Posterior cingulate gyrus (tissue), 11 donors: ENCODE measurements at regions not wholly inside any gene's neighbourhood (a gene's known extent, or its start where the extent isn't known, plus 50 kb on each side); places are given as distances from the start of the nearest gene placed in this dataset.
A peak's percentile ranks its signal among the peaks of the same experiment; 100 is the strongest.
"Not testable (repeated sequence)": the region's sequence is repeated elsewhere in the genome, so short reads cannot be mapped to it uniquely, and the experiment has no call there.

Source experiments
- DNase-seq, 10 donors: peaks; one replicate each; pipeline versions ENCODE4 v3.0.0 to v3.0.0-alpha.2; 2020 to 2021; ENCODE audit warnings: mixed read lengths in 3 of 10
- intact Hi-C: fragments of 100-400 bp; cut with DNase I; formaldehyde crosslinking; loops from one replicate; pipeline ENCODE4 v1.15.1; 2023

- intact Hi-C loops, result no loop called here
- DNase-seq, result no peak
Measured at GRCh38 chr2:224182498-224182897, 143.4 kb upstream of the SERPINE2 start.

DNA sequence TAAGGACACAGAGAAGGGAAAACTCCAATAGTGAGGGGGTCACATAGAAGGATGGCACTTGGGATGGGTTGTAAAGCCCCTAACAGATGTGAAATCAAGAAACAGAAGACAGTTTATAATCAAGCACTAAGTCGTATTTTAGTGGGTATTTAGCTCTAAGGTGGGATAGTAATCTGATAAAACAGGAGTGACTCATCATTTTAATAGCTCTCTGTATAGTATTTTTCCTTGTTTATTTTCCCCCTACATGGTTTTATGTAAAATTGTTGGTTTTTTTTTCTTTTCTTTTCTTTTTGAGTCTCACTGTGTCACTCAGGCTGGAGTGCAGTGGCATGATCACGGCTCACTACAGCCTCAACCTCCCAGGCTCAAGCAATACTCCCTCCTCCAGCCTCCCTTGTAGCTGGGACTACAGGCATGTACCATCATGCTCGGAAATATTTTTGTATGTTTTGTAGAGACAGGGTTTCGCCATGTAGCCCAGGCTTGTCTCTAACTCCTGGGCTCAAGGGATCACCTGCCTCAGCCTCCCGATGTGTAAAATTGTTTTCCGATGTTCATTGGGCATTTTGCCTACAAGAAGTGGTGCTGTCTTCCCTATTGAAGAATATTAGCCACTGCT is 142.6 kb upstream of the SERPINE2 start:
- intact Hi-C loops, result no loop called here
- DNase-seq, result no peak

- intact Hi-C loops, result no loop called here
- DNase-seq, result no peak
Measured at GRCh38 chr2:224180810-224181209, 141.7 kb upstream of the SERPINE2 start.

GRCh38 chr2:224178056-224178455 is 139.0 kb upstream of the SERPINE2 start:
- DNase-seq, result no peak
- intact Hi-C loops, result no loop called here

DNA sequence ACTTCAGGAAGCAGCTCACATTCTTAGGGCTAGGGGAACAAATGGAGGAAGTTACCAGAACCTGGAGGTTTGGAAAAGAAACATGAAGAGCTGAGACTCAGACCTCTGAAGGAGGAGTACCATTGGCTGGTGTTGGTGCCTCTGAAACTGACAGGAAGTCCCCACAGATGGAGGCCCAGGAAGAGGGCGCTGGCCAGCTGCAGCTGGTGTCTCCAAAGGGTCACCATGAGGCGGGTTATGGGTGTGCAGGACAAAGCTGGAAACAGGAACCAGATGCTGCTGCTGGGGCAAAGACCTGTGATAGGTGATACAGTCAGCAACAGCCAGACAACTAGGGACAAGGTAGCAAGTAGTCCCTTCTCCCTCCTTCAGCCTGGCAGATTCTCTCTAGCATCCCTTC is 136.5 kb upstream of the SERPINE2 start:
- intact Hi-C loops, result no loop called here
- no peak for DNase-seq

- intact Hi-C loops, result no loop called here
Measured at GRCh38 chr2:224174990-224175389, 135.9 kb upstream of the SERPINE2 start.

DNA sequence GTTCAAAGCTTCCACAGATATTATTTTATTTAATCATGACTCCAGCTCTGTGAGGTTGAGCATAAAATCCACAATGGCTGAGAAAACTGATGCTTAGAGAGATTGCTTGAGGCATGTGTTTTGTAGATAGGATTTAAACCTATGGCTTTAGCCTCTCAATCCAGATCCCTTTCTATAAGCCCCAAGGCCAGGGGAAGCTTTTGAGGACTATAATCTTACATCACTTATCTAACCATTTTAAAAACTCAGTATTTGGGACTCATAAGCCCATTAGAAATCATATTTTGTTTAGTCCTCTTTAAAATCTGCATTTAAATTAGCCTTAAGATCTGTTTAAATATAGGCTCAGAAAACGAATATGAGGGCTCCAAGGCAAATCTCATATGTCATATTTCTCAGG is 135.4 kb upstream of the SERPINE2 start:
- intact Hi-C loops, result no loop called here

More at GRCh38 chr2:224174990-224175389, 135.9 kb upstream of the SERPINE2 start:
- DNase-seq, result no peak

DNA sequence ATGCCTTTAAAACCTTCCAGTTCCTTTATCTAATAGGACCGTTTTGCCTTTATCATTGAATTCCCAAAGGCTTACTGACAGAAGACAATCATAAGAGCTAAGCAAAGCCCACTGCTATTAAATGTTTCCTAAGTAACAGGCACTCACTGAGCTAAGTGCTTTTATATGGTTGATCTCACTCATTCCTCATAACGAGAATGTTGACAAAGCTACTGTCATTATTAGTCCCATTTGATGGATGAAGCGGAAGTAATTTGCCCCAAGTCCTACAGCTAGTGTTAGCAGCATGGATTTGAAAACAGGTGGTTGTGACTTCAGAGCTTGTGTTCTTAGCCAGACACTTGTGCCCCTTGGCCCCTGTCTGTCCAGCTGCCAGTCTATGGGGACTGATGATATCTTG is 134.8 kb upstream of the SERPINE2 start:
- intact Hi-C loops, result no loop called here
- no peak for DNase-seq

More for the DNA sequence above, 135.4 kb upstream of the SERPINE2 start:
- DNase-seq, result no peak

- intact Hi-C loops, result no loop called here
- no peak for DNase-seq
Measured at GRCh38 chr2:224173210-224173609, 134.1 kb upstream of the SERPINE2 start.

DNA sequence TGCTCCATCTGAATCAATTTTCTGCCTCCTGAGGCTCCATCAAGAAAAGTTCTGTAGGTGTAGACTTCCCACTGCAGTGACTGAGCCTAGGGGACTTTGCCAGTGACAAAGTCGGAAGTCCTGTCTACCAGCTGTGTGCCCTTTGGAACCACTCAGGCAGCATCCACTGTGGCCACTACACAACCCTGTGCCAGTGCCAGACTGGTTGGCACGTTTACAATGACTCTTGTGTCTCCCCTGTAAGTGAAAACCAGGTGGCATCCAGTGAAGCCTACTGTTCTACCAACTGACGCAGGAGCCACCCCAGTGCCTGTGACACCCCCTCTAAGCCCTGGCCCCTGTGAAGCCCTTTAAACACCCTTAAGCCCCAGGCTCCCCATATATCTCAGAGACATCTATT is 132.1 kb upstream of the SERPINE2 start:
- peak in 7 of 10 donors; percentile 4 to 90 (median 33) for DNase-seq
- intact Hi-C loops, result no loop called here

- no peak for DNase-seq
- intact Hi-C loops, result no loop called here
Measured at GRCh38 chr2:224169847-224170246, 130.8 kb upstream of the SERPINE2 start.

DNA sequence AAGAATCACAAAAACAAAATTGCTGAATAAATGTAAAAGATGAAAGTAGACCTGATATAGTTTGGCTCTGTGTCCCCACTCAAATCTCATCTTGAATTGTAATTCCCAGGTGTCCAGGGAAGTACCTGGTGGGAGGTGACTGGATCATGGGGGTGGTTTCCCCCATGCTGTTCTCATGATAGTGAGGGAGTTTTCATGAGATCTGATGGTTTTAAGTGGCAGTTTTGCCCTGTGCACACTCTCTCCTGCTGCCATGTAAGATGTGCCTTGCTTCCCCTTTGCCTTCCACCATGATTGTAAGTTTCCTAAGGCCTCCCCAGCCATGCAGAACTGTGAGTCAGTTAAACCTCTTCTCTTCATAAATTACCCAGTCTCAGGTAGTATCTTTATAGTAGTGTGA is 128.7 kb upstream of the SERPINE2 start:
- DNase-seq, intact Hi-C loops: not testable (repeated sequence)

- intact Hi-C loops, result no loop called here
Measured at GRCh38 chr2:224166654-224167053, 127.6 kb upstream of the SERPINE2 start.

GRCh38 chr2:224165901-224166319 is 126.8 kb upstream of the SERPINE2 start:
- intact Hi-C loops, result no loop called here

More at GRCh38 chr2:224166654-224167053, 127.6 kb upstream of the SERPINE2 start:
- no peak for DNase-seq

DNA sequence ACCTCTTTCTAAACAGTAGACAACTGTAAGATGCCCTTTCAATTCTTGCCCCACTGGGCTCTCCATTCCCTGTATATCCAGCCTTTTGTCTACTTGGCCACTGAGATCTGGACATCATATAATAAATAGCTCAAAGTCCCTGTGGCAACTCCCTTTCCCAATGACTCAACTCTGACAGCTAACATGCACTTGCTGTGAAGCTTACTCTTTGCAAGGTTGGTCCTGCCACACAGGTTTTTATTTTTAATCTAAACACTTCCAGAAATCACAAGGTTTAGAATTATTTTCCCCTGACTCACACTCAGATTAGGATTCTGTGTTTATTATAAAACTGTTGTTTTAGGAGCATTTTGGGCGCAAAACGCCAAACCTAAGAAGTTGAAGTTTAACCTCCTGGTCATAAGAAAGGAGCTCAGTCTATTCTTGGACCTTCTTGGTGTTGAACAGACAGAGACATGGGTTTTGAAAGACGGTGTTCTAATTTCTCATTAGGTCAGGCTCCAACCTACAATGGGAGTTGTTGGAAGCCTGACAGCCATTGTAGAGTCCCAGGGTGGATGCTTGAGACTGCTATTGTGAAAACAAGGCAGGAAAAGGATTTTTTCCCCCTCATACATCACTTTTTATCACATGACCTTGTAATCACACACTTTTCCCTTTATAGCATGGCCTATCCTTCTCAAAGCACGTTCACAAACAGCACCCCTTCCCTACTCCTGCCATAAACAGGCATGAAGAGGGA is 124.7 kb upstream of the SERPINE2 start:
- no peak for DNase-seq
- intact Hi-C loops, result no loop called here

More at GRCh38 chr2:224165901-224166319, 126.8 kb upstream of the SERPINE2 start:
- no peak for DNase-seq

- intact Hi-C loops, result no loop called here
- DNase-seq, result no peak
Measured at GRCh38 chr2:224162122-224162521, 123.0 kb upstream of the SERPINE2 start.

DNA sequence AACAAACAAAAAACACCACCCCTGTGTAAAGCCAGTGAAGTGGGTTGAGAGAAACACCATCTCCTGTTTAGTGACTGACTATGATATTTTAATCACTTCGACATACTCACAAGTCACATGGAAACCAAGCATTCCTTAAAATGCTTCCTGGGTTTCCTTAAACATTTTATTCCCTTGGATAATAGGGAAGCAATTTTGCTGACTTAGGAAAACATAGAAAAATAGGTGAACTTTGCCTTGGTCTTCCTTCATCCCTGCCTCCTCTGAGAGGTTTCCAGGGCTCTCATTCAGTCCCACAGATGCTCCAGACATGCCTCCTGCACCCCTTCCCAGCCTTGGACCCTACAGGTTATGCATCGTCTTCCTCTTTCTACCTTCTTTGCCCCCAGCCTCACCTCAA is 122.6 kb upstream of the SERPINE2 start:
- no peak for DNase-seq
- intact Hi-C loops, result no loop called here

DNA sequence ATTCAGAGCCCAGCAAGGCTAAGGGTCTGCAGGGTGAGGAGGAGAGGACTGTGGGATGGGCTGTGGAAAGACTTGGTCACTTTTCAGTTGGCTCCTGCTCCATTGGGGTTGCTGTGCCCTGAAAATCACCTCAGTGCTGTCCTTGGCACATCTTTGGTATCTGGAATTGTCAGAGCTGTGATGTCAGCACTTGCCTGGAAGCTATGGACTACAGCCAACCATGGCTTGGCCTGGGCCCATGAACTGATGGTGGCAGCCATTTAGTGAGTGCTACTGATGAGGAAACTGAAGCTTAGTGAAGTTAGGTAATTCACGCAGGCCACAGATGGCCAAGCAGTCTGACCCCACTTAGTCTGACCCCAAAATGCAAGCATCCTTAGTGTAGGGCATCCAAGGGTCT is 121.8 kb upstream of the SERPINE2 start:
- intact Hi-C loops, result no loop called here
- no peak for DNase-seq

DNA sequence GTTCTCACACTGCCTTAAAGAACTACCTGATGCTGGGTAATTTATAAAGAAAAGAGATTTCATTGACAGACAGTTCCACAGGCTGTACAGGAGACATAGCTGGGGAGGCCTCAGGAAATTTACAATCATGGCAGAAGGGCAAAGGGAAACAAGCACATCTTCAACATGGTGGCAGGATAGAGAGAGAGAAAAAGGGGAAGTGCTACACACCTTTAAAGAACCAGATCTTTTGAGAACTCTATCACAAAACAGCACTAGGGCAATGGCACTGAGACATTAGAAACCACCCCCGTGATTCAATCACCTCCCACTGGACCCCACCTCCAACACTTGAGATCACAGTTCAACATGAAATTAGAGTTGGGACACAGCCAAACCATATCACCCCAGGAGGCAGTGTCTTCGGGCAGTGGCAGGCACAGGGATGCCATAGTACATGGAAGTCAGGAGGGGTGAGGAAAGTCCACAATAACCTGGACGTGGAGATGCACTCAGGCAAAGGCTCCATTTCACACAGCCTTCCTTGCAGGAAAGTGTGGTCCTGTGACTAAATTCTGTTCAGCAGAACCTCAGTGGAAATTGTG is 120.4 kb upstream of the SERPINE2 start:
- no peak for DNase-seq
- intact Hi-C loops, result no loop called here

DNA sequence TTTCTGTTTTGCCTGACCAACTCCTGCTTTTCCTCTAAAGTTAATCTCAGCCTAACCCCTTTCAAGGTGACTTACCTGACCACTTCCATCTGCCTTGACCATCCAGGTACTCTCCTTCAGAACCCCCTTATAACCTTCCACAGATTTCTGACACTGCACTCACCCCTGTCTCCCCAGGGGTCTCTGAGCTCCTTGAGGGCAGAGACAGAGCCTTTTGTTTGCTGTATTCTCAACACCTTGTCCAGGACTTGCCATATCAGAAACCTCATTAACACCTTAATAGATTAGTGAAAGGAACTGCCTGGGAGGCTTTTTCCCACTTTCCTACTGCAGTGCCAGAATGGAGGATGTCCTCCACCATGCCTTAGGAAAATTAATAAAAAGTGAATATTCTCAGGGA is 119.7 kb upstream of the SERPINE2 start:
- no peak for DNase-seq
- intact Hi-C loops, result no loop called here

- intact Hi-C loops, result no loop called here
- no peak for DNase-seq
Measured at GRCh38 chr2:224158061-224158460, 119.0 kb upstream of the SERPINE2 start.

GRCh38 chr2:224157655-224158054 is 118.6 kb upstream of the SERPINE2 start:
- intact Hi-C loops, result no loop called here
- no peak for DNase-seq
